ENCODE measurements at regions not wholly inside any gene's neighbourhood (a gene's known extent, or its start where the extent isn't known, plus 50 kb on each side); places are given as distances from the start of the nearest gene placed in this dataset.
A peak's percentile ranks its signal among the peaks of the same experiment; 100 is the strongest.

- no peak for DNase-seq
Observed at GRCh38 chr1:14106679-14107313, 406.8 kb downstream of the PRDM2 start.

DNA sequence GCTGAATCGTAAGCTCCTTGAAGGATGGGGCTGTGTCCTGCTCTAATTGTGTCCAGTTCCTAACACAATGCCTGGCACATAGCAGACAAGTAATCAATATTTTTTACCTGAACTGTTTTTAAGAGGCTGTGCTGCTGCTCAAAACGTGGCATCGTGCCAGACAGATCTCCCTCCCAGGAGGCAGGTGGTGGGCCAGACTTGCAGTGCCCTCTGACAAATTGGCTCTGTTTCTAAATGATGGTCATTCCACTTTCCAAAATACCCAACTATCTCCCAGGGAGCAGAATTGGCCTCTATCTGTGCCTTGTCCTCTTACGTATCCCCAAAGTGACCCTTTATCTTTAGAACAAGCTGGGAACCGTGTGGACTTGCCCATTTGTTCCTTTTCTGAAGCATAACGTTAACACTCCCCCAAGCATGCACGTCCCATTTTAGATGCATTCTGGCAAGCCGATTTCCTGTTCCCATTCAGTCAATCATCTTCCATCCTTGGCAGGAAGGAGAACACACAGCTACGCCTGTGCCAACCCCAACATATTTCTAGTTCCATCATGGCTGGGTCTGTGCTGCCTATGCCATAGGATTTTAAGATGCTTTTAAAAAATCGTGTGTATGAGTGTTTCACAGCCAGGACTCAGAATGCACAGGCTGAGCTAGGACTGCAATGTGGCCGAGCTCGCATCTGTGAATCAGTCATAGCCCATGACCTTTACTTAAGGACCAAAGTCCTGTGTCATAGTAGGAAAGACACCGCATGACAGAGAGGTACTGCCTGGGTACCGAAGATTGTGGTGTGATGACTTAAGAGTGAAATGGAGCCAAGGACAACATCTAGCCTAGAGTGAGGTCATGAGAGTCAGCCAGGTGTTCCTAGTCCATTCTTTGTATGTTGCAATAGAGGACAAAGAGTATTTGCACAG is 408.6 kb downstream of the PRDM2 start:
- no peak for DNase-seq

- DNase-seq, result no peak
Observed at GRCh38 chr1:14109276-14109635, 409.3 kb downstream of the PRDM2 start.

- no peak for DNase-seq
Observed at GRCh38 chr1:14110040-14110439, 410.1 kb downstream of the PRDM2 start.

DNA sequence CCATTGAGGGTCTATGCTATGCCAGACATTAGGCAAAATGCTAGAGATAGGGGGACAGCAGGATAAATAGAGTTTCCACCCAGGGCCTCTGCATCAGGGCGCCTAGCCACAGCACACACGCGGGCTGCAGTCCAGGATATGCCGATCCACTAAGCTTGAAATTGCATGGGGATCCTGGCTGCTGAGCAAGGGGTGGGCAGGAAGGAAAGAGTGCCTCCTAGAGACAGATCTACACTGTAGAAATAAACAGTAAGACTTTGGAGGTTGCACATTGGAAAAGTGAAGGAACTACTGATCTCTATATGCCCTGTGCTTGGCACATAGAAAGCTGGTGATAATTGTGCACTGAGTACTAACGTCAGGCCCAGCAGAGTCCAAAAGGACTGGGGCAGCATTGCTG is 411.1 kb downstream of the PRDM2 start:
- DNase-seq, result no peak

DNA sequence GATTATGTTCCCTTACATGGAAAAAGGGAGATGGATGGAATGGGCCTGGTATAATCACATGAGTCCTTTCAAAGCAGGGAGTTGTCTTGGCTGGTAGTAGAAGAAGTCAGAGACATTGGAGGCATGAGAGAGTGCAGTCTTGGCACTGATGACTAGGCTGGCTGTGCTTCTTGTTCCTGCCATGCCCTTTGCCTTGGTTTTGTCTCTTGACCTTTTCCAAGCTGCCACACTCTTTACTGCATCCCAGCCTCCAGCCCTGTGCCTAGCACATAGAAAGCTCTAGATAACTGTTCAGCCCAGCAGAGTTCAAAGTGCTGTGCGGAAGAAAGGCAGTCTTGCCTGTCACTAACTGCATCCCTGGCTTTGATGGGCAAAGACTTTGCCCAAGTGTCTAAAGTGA is 412.6 kb downstream of the PRDM2 start:
- DNase-seq, result no peak

GRCh38 chr1:14113271-14113670 is 413.3 kb downstream of the PRDM2 start:
- DNase-seq, result no peak

- DNase-seq, result peak in 1 of 2 experiments; percentile 15
Observed at GRCh38 chr1:14113841-14114567, 414.0 kb downstream of the PRDM2 start.

- DNase-seq, result no peak
Observed at GRCh38 chr1:14115976-14116375, 416.0 kb downstream of the PRDM2 start.

- DNase-seq, result no peak
Observed at GRCh38 chr1:14117700-14118099, 417.7 kb downstream of the PRDM2 start.

DNA sequence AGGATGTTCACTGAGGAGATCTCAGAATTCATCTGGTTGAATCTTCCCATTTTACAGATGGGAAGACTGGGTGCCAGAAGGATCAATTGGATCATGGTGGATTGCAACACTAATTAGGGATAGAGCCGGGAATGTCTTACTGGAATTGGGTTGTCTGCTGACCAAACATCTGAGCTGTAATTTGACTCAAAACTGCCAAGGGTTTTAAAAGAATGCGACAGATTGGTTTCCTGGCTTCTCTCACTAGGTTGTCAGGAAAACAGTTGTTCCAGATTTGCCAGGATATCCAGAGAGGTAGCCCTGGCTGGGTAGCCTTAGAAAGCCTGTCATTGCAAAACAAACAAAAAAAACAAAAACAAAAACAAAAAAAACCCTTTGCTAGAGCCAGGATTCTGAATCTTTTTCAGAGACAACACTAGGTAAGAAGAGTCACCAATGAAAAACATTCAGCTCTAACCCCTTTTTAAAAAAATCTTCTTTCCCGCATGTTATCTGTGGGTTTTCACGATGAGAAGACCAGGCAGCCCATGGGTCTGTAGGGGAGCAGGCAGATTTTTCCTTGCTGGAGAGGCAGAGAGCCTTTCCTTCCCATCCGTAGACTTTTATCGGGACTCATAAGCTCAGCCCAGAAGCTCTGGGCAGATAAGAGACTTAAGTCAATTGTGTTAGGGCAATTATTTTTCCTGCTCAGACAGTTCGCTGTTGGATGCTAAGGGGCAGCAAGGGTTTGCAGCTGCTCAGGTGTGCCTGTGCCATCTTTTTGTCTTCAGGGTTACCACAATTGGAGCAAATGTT is 418.9 kb downstream of the PRDM2 start:
- no peak for DNase-seq

GRCh38 chr1:14120895-14121294 is 420.9 kb downstream of the PRDM2 start:
- DNase-seq, result no peak

- no peak for DNase-seq
Observed at GRCh38 chr1:14128096-14128495, 428.1 kb downstream of the PRDM2 start.

- no peak for DNase-seq
Observed at GRCh38 chr1:14129009-14129408, 429.0 kb downstream of the PRDM2 start.

DNA sequence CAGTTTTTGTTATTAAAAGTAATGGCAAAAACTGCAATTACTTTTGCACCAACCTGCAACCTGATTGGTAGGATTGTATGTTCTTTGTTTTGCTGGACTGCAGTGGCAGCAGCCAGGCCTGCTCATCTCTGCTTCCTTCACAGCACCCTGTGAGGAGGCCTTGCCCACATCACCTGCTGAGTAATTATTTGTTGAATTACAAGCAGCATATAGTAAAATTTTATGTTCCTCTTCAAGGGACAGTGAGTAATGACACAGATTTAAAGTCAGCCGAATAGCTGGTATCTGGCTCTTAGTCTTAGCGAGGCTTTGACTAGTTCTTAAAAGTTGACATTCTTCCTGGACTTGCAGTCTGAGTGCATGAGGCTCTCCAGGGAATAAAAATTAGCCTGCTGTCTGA is 435.1 kb downstream of the PRDM2 start:
- DNase-seq, result no peak

DNA sequence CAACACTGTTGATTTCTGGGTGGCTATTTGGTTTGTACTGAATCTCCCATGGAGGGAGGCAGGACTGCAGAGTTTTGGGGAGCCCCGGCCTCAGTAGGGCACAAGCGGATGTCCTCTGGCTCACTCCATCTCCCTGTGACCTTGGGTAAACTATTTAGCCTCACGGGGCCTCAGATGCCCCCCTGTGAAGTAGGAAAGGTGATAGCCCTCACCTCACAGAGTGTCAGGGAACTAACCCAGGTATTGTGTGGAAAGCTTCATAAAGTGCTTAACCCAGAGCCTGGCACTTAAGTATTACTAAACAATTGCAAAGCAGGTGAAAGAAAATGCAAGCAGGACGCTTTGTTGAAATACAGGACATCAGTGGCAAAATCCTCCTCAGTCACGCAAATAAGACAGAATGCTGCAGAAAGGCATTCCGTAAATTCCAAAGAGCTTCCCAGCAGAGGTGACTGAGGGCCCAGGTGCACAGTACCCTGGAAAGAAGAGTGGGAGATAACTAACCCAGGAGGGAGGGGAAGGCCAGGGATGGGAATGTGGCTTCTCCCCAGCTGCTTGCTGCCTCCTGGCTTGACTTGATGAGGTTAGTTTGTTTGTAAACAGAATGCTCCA is 436.3 kb downstream of the PRDM2 start:
- no peak for DNase-seq

GRCh38 chr1:14136881-14137280 is 436.9 kb downstream of the PRDM2 start:
- no peak for DNase-seq

DNA sequence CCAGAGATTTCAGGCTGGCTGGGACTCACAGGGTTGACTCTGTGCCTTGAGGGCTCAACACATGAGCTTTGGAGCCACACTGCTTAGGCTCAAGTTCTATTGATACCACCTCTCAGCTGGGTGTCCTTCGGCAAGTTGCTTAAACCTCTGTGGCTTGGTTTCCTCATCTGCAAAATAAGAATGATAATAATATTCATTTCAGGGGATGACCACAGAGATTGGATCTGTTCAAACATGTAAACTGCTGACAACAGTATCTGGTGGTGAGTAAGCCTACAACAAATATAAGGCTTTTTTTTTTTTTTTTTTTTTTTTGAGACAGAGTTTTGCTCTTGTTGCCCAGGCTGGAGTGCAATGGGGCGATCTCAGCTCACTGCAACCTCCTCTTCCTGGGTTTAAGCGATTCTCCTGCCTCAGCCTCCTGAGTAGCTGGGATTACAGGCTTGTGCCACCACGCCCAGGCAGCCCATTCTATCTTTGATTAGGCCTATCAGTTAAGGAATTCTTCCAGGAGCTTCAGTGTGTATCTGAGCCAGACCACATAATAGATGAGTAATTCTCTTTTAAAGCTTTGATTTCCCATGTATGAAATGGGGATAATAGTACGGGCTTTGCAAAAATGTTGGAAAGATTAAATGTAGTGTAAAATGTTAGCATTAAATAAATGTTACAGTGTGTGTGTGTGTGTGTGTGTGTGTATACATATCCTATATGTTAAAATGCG is 437.6 kb downstream of the PRDM2 start:
- no peak for DNase-seq

- no peak for DNase-seq
Observed at GRCh38 chr1:14138135-14138506, 438.1 kb downstream of the PRDM2 start.

GRCh38 chr1:14138687-14139086 is 438.7 kb downstream of the PRDM2 start:
- DNase-seq, result no peak

- no peak for DNase-seq
Observed at GRCh38 chr1:14140831-14141401, 440.9 kb downstream of the PRDM2 start.

All from activated T-cell treated with anti-CD3 and anti-CD28 coated beads, Interleukin-2, amount 50 U/mL, for 48 hours (primary cell).